Panc1 (cell line): ENCODE measurements at regions not wholly inside any gene's neighbourhood (a gene's known extent, or its start where the extent isn't known, plus 50 kb on each side); places are given as distances from the start of the nearest gene placed in this dataset.
"Not testable (repeated sequence)": the region's sequence is repeated elsewhere in the genome, so short reads cannot be mapped to it uniquely, and the experiment has no call there.

Source experiments
- ATAC-seq: fragments of 200-7000 bp; cut with Tn5 transposase; 2 replicates; pipeline ENCODE4 v1.9.1; 2020; ENCODE audit warnings: mild to moderate bottlenecking, moderate library complexity
- BruUV-seq: library from RNA; stranded (reverse); fragments of 400-500 nt; replicated peaks from 2 replicates; lab custom pipeline; 2021; lab: Mats Ljungman, UMichigan
- CTCF ChIA-PET: fragments of 300-600 bp; sonication (Branson Sonifier 250); formaldehyde crosslinking; loops from one replicate; lab custom pipeline; 2022; ENCODE audit warnings: antibody characterized with exemption; lab: Charles Lee
- POLR2A ChIA-PET: fragments of 300-600 bp; sonication (Branson Sonifier 250); formaldehyde crosslinking; loops from one replicate; lab custom pipeline; 2022; ENCODE audit warnings: antibody characterized with exemption; lab: Charles Lee
- DNase-seq: peaks from one replicate; pipeline ENCODE4 v3.0.0-alpha.2; 2010; ENCODE audit warnings: low read depth, low spot score
- H3K27ac ChIP-seq: 2 replicates; pipeline ENCODE4 v1.5.1; 2011; ENCODE audit warnings: mild to moderate bottlenecking, low read length, inconsistent platforms
- H3K27me3 ChIP-seq: fragments of 200-500 bp; sonication (Bioruptor generic); 2 replicates; pipeline ENCODE4 v1.6.0; 2014; ENCODE audit warnings: low read length, inconsistent platforms; ENCODE audit not compliant: control insufficient read depth, insufficient read depth
- H3K36me3 ChIP-seq: fragments of 200-500 bp; sonication (Bioruptor generic); 2 replicates; pipeline ENCODE4 v1.5.1; 2014; ENCODE audit warnings: inconsistent platforms, mild to moderate bottlenecking, low read length, moderate library complexity; ENCODE audit not compliant: control insufficient read depth, insufficient read depth
- H3K4me1 ChIP-seq: 2 replicates; pipeline ENCODE4 v1.5.1; 2011; ENCODE audit warnings: inconsistent platforms, mild to moderate bottlenecking, low read length, moderate library complexity; ENCODE audit not compliant: control insufficient read depth, insufficient read depth
- H3K4me3 ChIP-seq, 2 experiments: 2 replicates each; pipeline ENCODE4 v1.5.1; 2011 to 2012; ENCODE audit warnings: low read depth in 2 of 2, low read length in 2 of 2, mild to moderate bottlenecking in 2 of 2, inconsistent platforms in 1 of 2, moderate library complexity in 1 of 2
- H3K9me3 ChIP-seq: fragments of 200-500 bp; sonication (Bioruptor generic); 2 replicates; pipeline ENCODE4 v1.5.1; 2014; ENCODE audit warnings: low read depth, mild to moderate bottlenecking, inconsistent platforms, low read length, moderate library complexity; ENCODE audit not compliant: control insufficient read depth, insufficient read depth
- CTCF ChIP-seq: fragments of 450-650 bp; IDR thresholded peaks from 2 replicates; pipeline ENCODE4 v1.5.1; 2017; ENCODE audit warnings: mild to moderate bottlenecking
- POLR2AphosphoS5 ChIP-seq: IDR thresholded peaks from 2 replicates; pipeline ENCODE4 v1.6.1; 2012; ENCODE audit warnings: mild to moderate bottlenecking, low read depth, low read length, moderate library complexity
- REST ChIP-seq, 2 experiments: IDR thresholded peaks; 2 replicates each; pipeline ENCODE4 v1.6.1; 2011 to 2012; ENCODE audit warnings: low read depth in 2 of 2, control low read depth in 1 of 2, low read length in 1 of 2, mild to moderate bottlenecking in 1 of 2, moderate library complexity in 1 of 2; ENCODE audit not compliant: insufficient read depth in 1 of 2
- SIN3A ChIP-seq: IDR thresholded peaks from 2 replicates; pipeline ENCODE4 v1.6.1; 2012; ENCODE audit warnings: low read depth, mild to moderate bottlenecking, low read length, moderate library complexity, borderline replicate concordance; ENCODE audit not compliant: insufficient read depth
- TCF7L2 ChIP-seq: IDR thresholded peaks from 2 replicates; pipeline ENCODE4 v1.6.1; 2011; ENCODE audit warnings: mild to moderate bottlenecking, low read depth, low read length, inconsistent platforms
- in situ Hi-C: cut with HindIII; loops from 2 replicates; pipeline ENCODE4 v1.10.0; 2016; ENCODE audit warnings: low sequenced_read_pairs, low pct_unique_long_range_greater_than_20kb
- intact Hi-C: fragments of 100-400 bp; cut with micrococcal nuclease; formaldehyde crosslinking; loops from one replicate; pipeline ENCODE4 v1.10.0; 2022; ENCODE audit not compliant: unreplicated experiment

GRCh38 chr3:171522651-171523050, 62.4 kb upstream of the TNIK start:
- in situ Hi-C loops (no loop called here), intact Hi-C loops (no loop called here)
- DNase-seq (no peak), ATAC-seq (no peak)
- H3K4me1 ChIP-seq: peaks cover 17% of the 10 kb centered on the region
- no TSS peak for BruUV-seq
- TF ChIP-seq REST (IDR thresholded peaks at IDR 0.05; ENCODE audit: insufficient read depth in 1 of 2, low read depth in 2 of 2, low read length in 1 of 2) (no peak), CTCF (no peak), SIN3A (no peak), TCF7L2 (no peak), POLR2AphosphoS5 (no peak)
- H3K9me3 ChIP-seq: no peaks in the 10 kb centered on the region
- ChIA-PET CTCF (no interaction called here), POLR2A (no interaction called here)
- H3K27ac ChIP-seq: no peak overlapping the region
- H3K27me3 ChIP-seq: no peaks in the 10 kb centered on the region
- H3K36me3 ChIP-seq: no peaks in the 10 kb centered on the region
- H3K4me3 ChIP-seq: no peak overlapping the region

GRCh38 chr3:171519423-171519822, 59.2 kb upstream of the TNIK start:
- intact Hi-C loops, CTCF ChIA-PET, ATAC-seq, H3K4me3 ChIP-seq, in situ Hi-C loops, H3K36me3 ChIP-seq, POLR2A ChIA-PET, H3K27me3 ChIP-seq, DNase-seq, H3K9me3 ChIP-seq, BruUV-seq, H3K27ac ChIP-seq: not testable (repeated sequence)
- H3K4me1 ChIP-seq: peaks cover 12% of the 10 kb centered on the region

- Histone ChIP-seq H3K36me3 (no peaks in the 10 kb centered on the region), H3K27me3 (no peaks in the 10 kb centered on the region), H3K9me3 (no peaks in the 10 kb centered on the region), H3K27ac (no peak overlapping the region), H3K4me3 (no peak overlapping the region), H3K4me1 (no peaks in the 10 kb centered on the region)
- ChIA-PET POLR2A (no interaction called here), CTCF (no interaction called here)
- in situ Hi-C loops: no loop called here
- no TSS peak for BruUV-seq
- ATAC-seq (no peak), DNase-seq (no peak)
- TF ChIP-seq REST (IDR thresholded peaks at IDR 0.05; ENCODE audit: insufficient read depth in 1 of 2, low read depth in 2 of 2, low read length in 1 of 2) (no peak), CTCF (no peak), POLR2AphosphoS5 (no peak), SIN3A (no peak), TCF7L2 (no peak)
- intact Hi-C loops: no loop called here
Measured at GRCh38 chr3:171516765-171517164, 56.6 kb upstream of the TNIK start.
